Renal cortex interstitium (tissue), 11 donors: ENCODE measurements at regions not wholly inside any gene's neighbourhood (a gene's known extent, or its start where the extent isn't known, plus 50 kb on each side); places are given as distances from the start of the nearest gene placed in this dataset.

Source experiments
- DNase-seq, 11 donors: peaks; one replicate each; pipeline ENCODE4 v3.0.0-alpha.2; 2013; ENCODE audit warnings: low read depth in 9 of 11, low spot score in 4 of 11; ENCODE audit errors: extremely low read depth in 1 of 11

DNA sequence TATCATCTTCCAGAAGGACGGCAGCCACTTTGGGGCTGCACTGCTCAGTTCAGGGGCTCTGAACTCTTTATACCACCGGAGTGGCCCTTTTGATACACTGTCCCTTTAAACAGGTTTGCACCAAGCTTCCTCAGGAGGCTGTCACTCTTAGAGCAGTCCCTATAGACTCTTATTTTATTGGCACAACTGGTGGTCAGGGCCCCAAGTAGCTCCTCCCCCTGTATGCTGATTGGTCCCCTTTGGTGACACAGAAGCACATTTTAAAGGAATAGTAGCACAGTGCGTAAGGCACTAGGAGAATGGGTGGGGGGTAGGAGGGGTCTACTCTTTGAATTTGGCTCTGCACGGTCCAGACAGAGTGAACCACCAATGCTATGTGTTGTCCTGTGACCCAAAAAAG lies 122.6 kb upstream of the MLN start:
- no peak for DNase-seq

DNA sequence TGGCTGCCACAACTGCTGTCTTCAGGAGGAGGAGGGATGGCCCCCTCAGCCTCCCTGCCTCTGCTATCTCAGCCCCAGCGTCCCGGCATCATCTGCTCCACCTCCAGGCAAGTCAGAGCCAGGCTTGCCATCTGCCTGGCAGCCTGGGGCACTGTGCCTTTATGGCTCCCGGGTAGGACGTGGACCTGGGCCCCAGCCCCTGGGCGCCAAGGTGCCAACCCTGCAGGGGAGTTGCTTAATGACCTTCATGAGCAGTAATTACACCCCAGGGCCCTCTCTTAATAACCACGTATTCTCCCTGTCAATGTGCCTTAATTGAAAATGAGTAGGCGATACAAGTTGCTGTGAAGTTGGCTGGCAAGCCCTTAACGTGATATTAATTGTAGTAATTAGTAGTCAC lies 122.1 kb upstream of the MLN start:
- no peak for DNase-seq

DNA sequence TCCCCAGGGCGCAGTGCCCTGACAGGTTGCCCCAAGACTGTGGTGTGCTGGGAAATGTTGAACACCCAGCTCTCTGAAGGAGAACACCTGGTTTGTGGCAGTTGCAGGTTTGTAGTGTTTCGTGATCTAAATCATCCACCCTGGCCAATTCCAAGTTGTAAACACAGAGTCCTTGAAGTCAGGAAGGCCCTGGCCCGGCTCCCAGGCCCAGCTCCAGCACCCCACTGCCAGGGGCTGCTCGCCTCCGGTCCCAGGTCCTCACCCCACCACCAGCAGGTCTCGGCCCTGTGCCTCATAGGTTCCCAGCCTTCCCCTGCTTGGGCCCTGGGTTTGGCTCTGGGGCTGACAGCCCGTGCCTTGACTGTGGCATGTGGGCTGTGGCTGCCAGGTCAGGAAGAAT lies 121.4 kb upstream of the MLN start:
- no peak for DNase-seq

DNA sequence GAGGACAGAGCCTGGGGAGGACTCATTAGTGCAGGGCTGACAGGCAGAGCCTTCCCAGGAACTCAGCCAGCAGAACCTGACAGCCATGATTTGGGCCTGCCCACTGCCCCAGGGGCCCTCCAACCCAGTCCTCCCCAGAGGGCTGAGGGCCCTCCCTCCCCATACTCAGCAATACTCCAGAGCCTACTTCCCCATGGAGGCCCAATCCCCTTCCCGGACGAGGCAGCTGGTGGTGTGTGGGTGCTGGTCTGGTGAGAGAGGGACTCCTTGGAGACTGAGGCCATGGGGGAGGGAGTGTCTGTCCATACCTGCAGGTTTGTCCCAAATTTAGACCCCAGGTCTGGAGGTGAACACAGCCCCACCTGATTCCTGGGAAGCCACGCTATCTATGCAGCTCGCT lies 120.9 kb upstream of the MLN start:
- no peak for DNase-seq

DNA sequence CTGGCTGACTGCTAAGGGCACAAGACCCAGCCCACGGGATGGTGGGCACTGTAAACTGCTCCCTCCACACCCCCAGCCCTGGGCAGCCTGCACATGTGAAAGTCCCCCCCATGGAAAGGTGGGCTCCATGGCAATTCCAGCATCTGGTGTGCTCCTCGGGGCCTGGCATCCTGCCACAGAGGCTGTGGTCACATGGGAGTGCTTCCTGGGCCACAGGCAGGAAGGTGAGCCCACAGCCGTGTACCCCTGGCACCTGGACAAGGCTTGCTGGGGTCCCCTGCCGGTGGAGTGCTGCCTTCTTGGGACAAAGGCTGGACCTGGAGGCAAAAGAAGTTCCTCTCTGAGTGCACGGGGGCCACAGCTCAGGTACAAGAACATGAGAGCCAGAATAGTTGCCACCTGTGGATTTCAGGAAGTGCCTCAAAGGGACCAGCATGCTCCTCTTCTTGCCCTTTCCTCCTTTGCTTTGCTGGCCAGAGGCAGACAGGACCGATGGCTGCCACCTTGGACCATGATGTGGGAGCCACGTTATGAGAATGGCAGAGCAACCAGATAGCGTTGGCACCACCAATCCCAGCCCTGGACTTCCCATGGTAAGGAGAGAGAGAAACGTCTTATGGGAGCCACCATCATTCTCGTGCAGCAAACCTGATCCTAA lies 120.2 kb upstream of the MLN start:
- DNase-seq = no peak

DNA sequence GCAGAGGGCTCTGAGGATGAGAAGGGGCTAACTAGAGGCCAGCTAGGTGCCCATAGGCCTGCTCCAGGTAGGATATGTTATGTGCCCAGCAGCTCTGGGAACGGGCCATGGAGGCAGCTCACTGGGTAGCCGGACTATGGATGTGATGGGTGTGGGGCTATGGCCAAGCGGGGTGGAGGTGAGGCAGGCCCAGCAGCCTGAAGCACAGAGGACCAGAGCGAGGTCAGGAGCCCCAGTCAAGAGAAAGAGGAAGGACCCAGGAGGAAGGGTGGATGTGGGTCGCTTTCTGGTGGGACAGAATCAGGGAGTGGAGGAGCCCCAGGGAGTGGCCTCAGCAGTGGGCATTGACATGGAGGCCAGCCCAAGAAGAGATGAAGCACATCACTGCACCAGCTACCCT lies 117.9 kb upstream of the MLN start:
- DNase-seq = no peak

DNA sequence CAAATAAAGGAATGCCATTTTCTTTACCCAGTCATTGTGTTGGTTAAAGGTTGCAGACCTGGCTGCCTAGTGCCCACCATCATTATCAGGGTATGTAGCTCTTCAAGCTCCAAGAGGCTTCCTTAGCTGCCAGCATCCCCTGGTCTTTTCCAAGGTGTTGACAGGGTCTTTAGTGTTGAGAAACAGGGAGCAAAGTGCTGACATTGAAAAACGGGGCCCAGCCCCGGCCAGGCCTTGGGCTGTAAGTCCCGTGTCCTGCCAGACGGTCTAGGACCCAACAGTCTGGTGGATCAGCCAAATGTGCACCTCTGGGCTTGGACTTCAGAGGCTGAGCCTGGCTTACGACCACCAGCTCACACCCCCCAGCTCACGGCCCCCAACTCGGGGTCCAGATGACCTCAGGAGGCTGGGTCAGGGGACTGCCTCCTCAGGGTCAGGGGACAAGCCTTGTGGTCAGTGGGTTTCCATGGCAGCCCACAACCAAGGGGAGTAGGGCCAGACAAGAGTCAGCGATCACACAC lies 114.4 kb upstream of the MLN start:
- no peak for DNase-seq

DNA sequence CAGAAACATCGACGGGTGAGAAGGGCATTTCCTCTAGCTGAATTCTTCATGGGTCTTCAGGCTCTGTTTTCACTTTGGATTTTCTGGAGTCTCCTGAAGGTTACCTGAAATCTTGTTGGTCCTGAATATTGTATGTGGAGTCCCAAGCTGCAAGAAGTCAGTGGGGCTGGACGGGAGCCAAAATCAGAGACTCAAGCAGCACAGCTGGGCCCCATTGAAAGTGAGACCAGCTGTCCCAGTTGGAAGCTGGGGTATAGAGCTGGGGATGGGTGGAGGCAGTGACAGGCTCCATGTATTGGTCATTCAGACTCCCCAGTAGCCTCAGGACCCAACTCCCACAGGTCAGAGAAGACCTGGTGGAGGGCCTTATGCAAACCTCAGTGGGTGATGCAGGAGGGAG lies 111.3 kb upstream of the MLN start:
- DNase-seq = no peak

DNA sequence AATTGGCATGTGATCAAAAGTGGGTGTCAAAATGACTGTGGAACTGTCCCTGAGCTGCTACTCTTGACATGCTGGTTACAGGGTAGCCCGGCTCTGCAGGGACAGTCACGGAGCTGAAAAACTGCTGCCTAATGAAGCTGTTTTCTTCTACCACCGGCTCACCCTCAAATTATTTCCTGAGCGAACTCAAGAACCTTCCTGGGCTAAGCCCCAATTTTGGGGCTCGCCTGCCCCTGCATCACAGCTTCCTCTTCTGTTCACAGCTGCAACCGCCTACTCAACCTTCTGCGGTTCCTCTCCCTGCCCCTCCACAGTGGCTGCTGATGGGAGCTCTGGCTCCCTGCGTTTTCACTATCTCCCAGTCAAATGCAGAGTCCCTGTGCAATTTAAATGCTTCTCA lies 110.8 kb upstream of the MLN start:
- no peak for DNase-seq

DNA sequence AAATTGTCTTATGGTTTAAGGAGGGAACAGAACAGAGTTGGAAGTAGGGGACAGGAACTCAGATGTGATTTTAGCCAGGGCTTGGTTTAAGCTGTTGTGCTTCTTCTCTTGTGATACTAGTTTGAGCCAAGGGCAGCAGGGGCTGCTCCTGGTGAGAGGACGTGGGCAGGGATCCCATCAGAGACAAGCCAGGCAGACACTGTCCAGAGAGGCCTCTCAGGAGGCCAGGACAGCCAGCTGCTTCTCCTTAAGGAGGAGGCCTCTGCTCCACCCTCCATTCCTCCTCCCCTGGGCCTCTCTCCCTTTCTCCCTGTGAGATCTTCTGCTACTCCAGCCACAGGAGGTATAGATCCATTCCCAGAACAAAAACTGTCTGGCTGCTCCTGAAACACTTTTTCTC lies 108.4 kb upstream of the MLN start:
- no peak for DNase-seq

DNA sequence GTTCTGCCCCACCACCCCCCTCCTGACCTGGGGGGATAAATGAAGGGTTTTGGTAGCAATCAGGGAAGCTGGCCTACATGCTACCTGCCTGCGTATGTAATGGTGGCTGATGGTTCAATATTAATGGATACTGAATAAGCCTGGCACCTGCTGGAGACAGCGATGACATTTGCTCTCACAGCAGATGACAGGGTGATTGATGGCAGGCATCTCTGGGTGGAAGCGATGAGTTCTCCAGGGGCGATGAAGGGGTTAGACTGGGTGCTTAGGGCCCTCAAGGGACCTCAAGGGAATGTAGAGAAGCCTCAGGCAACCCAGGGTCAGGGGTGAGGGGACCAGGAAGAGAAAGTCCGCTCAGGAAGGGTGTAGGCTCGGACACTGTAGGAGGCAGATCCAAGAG lies 107.7 kb upstream of the MLN start:
- DNase-seq = no peak

DNA sequence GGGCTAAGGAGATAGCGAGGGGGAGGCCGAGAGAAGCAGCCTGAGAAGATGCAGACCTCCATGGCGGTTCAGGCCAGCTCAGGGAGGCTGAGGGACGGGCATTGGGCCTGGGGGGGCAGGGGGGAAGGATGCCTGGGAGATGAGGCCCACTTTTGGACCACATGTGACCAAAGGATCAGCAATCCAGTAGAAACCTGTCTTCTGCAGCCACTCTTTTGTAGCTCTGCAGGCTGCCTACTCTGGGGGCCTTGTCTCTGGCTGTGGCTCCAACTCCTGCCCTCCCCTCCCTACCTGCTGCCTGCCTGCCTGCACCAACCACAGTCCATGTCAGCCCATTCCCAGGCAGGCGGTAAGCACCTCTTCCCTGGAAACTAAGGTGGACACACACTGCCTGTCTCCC lies 106.8 kb upstream of the MLN start:
- no peak for DNase-seq

DNA sequence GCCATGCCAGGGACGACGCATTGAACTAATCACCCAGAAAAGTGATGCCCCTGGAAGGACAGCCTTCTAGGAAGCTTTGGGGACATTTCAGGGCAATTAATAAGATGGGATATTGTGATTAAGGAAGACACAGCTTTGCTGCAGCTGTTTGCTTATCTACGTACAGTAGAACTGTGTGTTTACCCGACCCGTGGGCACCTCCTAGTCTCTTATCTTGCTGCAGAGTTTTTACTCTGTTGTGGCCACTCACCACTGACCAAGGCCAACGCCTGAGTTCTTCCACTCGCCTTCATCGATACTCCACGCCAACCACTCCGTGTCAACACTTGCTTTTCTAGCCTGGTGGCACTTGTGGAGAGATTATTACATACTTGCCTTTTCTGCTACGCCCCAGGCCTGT lies 105.9 kb upstream of the MLN start:
- no peak for DNase-seq

DNA sequence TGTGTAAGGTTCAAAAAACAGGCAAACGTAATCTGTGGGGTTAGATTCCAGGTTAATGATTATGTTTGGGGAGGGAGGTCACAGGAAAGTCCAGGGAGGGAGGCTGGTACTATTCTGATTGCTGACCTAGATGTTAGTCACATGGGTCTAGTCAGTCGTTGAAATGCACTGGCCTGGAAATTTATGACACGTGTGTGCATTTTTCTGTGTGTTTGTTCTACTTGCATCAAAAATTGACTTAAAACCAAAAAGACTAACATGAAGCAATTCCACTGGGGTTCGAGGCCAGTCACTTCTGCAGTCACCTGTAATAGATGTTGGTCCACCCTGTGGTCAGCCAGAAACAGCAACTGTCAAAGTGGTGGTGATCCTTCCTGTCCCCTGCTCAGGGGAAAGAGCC lies 104.2 kb upstream of the MLN start:
- peak in 1 of 11 donors; percentile 45 for DNase-seq

DNA sequence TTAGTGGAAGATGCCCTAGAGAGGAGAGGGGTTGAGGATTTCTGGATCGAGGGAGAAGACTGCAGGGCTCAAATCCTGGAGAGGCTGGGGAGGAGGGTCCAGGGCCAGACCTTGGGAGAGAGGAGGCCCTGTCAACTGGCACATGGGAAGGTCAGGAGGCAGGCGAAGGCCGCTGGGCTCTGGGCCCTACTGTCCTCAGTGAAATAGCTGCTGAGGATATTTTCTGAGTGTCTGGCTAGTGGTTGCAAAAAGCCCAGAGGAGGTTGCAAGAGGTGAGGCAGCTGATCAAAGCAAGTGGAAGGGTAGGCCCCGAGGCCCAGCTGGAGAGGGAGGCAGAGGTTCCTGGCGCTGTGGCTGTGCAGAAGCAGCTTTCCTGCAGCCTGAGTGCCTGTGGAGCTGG lies 103.4 kb upstream of the MLN start:
- DNase-seq = no peak

DNA sequence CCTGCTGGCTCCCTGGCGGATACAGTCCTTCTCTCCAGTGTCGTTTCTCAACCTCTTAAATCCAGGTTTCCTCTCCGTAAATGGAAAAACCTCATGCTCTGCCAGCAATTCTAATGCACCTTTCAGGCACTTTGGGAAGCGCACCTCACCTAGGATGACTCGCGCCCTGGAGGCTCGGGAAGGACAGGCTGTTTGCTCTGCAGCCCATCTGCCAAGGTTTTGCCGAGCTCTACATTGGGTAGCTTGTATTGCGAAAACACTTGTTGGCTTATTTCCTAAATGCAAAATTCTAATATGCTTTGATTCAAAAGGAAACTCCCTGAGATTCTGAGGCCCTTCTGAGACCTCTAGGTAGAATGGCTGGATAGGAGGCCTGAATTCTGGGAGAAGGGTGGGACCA lies 102.6 kb upstream of the MLN start:
- no peak for DNase-seq

DNA sequence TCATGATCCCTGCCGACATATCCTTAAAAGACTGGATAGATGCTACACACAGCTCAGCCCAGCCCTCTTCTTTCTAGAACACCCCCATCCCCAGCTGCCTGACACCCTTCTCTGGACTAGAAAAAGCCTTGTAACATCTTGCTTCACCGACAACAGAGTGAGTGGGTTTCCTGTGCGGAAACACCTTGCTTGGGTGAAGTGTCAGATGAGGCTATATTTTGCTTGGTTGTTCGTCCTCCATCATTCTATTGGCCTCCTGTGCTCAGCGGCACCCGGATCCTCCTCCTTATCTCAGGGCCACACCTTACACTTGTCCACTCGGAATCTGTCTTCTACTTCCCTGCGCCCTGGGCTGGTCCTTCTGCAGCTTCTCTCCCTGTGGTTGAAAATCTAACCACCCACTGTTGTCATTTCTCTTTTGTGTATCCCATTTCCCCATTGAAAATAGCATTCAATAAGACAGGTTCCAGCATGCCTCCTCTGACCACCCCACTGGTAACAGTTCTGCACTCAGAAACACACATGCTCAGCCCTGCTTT lies 101.3 kb upstream of the MLN start:
- no peak for DNase-seq

DNA sequence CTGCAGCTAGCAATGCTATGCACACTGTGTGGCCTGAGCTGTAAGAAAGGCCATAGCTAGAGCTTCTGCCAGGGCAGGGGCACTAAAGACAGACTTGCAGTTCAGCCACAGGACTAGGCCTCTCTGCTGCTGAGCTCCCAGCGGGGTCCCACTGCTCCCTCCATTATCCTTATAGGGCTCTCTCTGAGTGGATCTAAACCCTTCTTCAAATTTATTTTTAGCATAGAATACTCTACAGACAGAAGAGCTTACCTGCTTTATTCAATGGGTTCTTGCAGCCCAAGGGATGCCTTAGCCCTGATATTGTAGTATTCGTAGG lies 100.9 kb upstream of the MLN start:
- DNase-seq = no peak

DNA sequence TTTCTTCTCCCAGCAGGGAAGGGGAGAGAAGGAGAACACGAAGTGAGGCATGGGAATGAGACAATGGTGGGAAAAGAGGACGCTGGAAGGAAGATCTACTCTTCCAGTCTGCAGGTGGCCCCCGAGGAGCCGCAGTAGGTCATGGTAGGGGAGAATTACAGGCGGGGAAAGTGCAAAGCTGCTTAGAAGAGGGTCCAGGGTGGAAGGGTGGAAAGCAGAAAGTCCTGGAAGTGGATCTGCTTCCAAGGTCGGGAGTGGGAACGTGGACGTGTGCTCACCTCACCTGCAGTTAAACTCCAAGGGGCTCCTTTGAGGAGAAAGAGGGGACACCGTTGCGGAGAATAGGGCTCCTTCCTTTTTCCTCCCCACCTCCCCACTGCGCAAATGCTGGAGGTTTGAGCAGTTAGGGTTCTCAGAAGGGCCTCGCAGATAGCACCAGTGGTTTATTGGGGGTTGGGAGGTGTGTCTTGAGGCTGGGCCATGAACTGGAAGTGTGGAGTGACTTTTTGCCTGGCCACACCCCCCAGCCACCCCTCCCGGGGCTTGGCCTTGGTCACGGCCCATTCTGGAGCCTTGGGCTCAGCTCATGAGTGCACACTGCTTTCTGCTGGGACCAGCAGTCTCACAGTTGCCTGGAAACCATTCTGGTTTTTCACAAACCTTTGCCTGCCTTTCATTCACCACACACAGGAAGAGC lies 100.4 kb upstream of the MLN start:
- peak in 1 of 11 donors; percentile 39 for DNase-seq

DNA sequence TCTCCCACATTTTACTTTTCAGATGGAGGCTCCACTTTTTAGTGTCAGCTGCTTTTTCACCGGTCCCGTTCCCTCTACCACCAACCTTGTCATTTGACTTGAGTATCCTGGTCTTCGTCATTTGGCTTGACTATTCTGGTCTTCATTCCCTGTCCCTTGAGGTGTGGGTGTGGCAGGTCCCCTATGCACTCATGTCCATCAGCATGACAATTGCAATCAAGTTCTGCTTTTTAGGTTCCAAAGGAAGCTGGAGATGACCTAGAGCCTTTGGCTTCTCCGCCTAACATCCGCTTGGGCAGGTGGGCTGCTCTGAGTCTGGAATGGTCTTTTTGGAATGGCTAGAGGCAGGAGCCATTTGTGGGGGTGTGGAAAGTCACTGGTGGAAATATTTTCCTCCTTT lies 99.8 kb upstream of the MLN start:
- no peak for DNase-seq

DNA sequence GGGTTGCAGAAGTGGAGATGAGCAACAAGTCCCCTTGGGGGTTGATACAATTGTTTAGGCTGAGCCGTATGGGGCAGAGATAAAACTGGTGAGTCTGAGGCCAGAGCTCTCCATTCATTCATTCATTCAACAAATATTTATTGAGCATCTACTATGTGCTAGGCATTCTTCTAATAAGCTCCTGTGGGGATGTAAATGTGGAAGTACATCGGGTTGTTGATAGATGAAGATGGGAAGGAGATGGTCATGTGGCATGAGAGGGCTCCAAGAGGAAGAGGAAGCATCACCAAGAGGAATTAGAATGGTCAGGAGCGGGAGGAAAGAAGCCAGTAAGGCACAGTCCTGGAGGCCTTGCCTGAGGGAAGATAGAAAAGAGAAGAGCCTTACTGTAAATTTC lies 98.7 kb upstream of the MLN start:
- no peak for DNase-seq
